Activated CD8-positive, alpha-beta T cell treated with anti-CD3 and anti-CD28 coated beads for 36 hours (primary cell): ENCODE measurements at regions not wholly inside any gene's neighbourhood (a gene's known extent, or its start where the extent isn't known, plus 50 kb on each side); places are given as distances from the start of the nearest gene placed in this dataset.
"Not testable (repeated sequence)": the region's sequence is repeated elsewhere in the genome, so short reads cannot be mapped to it uniquely, and the experiment has no call there.

Experiments
- ATAC-seq: fragments of 200-7000 bp; cut with Tn5 transposase; one replicate; pipeline ENCODE4 v1.10.0; 2021; ENCODE audit warnings: mild to moderate bottlenecking, moderate library complexity
- CTCF ChIA-PET: fragments of 350-600 bp; sonication (Branson Sonifier 250); formaldehyde crosslinking; loops from one replicate; lab custom pipeline; 2021; ENCODE audit warnings: antibody characterized with exemption; lab: Charles Lee
- POLR2A ChIA-PET: fragments of 350-600 bp; sonication (Branson Sonifier 250); formaldehyde crosslinking; loops from one replicate; lab custom pipeline; 2021; ENCODE audit warnings: antibody characterized with exemption; lab: Charles Lee
- DNase-seq: peaks from one replicate; pipeline ENCODE4 v3.0.0-alpha.2; 2020
- H3K27ac Mint-ChIP-seq: one replicate; pipeline ENCODE4 v1.8.0; 2021; ENCODE audit warnings: mild to moderate bottlenecking, mixed read lengths
- H3K27me3 Mint-ChIP-seq: one replicate; pipeline ENCODE4 v1.8.0; 2021; ENCODE audit warnings: mixed read lengths
- H3K36me3 Mint-ChIP-seq: one replicate; pipeline ENCODE4 v1.8.0; 2021; ENCODE audit warnings: low read depth, mixed read lengths
- H3K4me1 Mint-ChIP-seq: one replicate; pipeline ENCODE4 v1.8.0; 2021; ENCODE audit warnings: low read depth, mixed read lengths
- H3K4me3 Mint-ChIP-seq: one replicate; pipeline ENCODE4 v1.8.0; 2021; ENCODE audit warnings: mild to moderate bottlenecking, moderate library complexity, mixed read lengths
- H3K9me3 Mint-ChIP-seq: one replicate; pipeline ENCODE4 v1.8.0; 2021; ENCODE audit warnings: mixed read lengths
- intact Hi-C: fragments of 100-400 bp; cut with micrococcal nuclease; formaldehyde crosslinking; loops from one replicate; pipeline ENCODE4 v1.10.0; 2022
- TF ChIP-seq, protein P1 (sequence below): fragments of 200-600 bp; IDR thresholded peaks from one replicate; pipeline ENCODE4 v1.8.0; 2022; ENCODE audit warnings: antibody characterized with exemption, mild to moderate bottlenecking

DNA sequence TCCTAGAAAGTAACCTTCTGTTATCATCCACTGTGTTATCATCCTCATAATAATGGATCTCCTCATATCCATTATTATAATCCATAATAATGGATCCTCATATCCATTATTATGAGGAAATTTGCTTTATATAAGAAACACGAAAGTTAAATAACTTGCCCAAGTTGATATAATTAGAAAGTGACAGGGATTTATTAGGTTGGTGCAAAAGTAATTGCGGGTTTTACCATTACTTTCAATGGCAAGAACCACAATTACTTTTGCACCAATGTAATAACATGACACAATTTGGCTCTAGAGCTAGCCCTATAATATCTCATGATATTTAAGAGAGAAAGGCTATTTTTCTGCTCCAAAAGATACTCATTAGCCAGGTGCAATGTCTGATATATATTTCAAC, 275.7 kb upstream of the STXBP5 start:
- no peak overlapping the region for H3K4me3 Mint-ChIP-seq
- CTCF ChIA-PET = no interaction called here
- no peaks in the 10 kb centered on the region for H3K4me1 Mint-ChIP-seq
- no peak for ATAC-seq
- no peaks in the 10 kb centered on the region for H3K9me3 Mint-ChIP-seq
- H3K36me3 Mint-ChIP-seq = no peaks in the 10 kb centered on the region
- H3K27me3 Mint-ChIP-seq = no peaks in the 10 kb centered on the region
- DNase-seq = no peak
- TF ChIP-seq, protein P1, sequence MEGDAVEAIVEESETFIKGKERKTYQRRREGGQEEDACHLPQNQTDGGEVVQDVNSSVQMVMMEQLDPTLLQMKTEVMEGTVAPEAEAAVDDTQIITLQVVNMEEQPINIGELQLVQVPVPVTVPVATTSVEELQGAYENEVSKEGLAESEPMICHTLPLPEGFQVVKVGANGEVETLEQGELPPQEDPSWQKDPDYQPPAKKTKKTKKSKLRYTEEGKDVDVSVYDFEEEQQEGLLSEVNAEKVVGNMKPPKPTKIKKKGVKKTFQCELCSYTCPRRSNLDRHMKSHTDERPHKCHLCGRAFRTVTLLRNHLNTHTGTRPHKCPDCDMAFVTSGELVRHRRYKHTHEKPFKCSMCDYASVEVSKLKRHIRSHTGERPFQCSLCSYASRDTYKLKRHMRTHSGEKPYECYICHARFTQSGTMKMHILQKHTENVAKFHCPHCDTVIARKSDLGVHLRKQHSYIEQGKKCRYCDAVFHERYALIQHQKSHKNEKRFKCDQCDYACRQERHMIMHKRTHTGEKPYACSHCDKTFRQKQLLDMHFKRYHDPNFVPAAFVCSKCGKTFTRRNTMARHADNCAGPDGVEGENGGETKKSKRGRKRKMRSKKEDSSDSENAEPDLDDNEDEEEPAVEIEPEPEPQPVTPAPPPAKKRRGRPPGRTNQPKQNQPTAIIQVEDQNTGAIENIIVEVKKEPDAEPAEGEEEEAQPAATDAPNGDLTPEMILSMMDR = no peak
- intact Hi-C loops = no loop called here
- POLR2A ChIA-PET = no interaction called here
- no peak overlapping the region for H3K27ac Mint-ChIP-seq

DNA sequence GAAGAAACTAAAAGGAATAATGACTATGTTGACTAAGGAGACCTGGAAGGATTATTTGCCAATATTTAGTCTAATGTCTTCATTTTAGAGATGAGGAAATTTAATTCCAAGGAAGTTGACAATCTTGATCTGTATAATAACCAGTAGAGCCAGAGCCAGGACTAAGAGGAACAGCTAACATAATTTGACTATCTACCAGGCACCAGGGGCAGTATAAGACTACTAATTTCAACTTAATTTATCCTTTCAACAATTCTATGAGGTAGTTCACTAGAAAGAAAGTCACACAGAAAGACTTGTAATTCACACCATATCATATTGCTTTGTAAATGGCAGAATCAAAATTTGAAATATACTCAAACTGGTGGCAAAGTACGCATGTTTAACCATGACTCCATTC, 273.0 kb upstream of the STXBP5 start:
- H3K4me1 Mint-ChIP-seq = no peaks in the 10 kb centered on the region
- H3K4me3 Mint-ChIP-seq = no peak overlapping the region
- ChIA-PET CTCF (interaction anchor here (1.7 kb wide), 1 partner anchor 17 kb away, joined by 4 read pairs; no protein-coding TSS in a partner anchor), POLR2A (no interaction called here)
- DNase-seq (no peak), ATAC-seq (no peak)
- no peaks in the 10 kb centered on the region for H3K36me3 Mint-ChIP-seq
- TF ChIP-seq, protein P1 = no peak
- H3K9me3 Mint-ChIP-seq = no peaks in the 10 kb centered on the region
- intact Hi-C loops = no loop called here
- no peak overlapping the region for H3K27ac Mint-ChIP-seq
- H3K27me3 Mint-ChIP-seq = no peaks in the 10 kb centered on the region

DNA sequence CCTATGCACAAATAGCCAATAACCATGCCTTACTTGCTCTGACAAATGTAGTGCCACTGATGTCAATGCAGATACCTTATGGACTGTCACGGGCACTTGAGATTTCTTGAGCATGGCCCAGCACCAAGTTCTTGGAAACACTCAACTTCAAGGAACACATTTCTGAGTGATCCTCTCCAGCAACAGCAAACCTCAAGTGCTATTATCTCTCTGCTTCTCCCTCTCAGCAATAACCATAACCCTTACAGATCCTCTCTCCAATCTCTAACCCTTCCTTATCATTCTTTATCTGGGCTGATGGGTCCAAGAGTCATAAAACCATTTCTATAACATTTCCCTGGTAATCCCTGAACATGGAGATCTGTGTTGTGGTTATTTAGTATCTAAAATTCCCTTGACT, 266.9 kb upstream of the STXBP5 start:
- intact Hi-C loops = no loop called here
- ChIA-PET CTCF (no interaction called here), POLR2A (no interaction called here)
- Mint-ChIP-seq H3K27me3 (no peaks in the 10 kb centered on the region), H3K4me1 (no peaks in the 10 kb centered on the region), H3K9me3 (peaks cover 5% of the 10 kb centered on the region), H3K36me3 (peaks cover 5% of the 10 kb centered on the region), H3K4me3 (no peak overlapping the region), H3K27ac (no peak overlapping the region)
- DNase-seq (no peak), ATAC-seq (no peak)
- TF ChIP-seq, protein P1 = no peak

- Mint-ChIP-seq H3K36me3 (peaks cover 5% of the 10 kb centered on the region), H3K27me3 (no peaks in the 10 kb centered on the region), H3K4me1 (no peaks in the 10 kb centered on the region), H3K27ac (no peak overlapping the region), H3K4me3 (no peak overlapping the region), H3K9me3 (peaks cover 9% of the 10 kb centered on the region)
- TF ChIP-seq, protein P1 = no peak
- ChIA-PET POLR2A (no interaction called here), CTCF (no interaction called here)
- ATAC-seq = no peak
- intact Hi-C loops = no loop called here
- no peak for DNase-seq
These were observed 266.0 kb upstream of the STXBP5 start for GRCh38 chr6:146938266-146938665.

- H3K36me3 Mint-ChIP-seq, intact Hi-C loops, H3K27ac Mint-ChIP-seq, ATAC-seq, POLR2A ChIA-PET, DNase-seq, H3K4me1 Mint-ChIP-seq, H3K4me3 Mint-ChIP-seq, CTCF ChIA-PET, H3K27me3 Mint-ChIP-seq: not testable (repeated sequence)
- peaks cover 13% of the 10 kb centered on the region for H3K9me3 Mint-ChIP-seq
These were observed 264.8 kb upstream of the STXBP5 start for GRCh38 chr6:146939456-146939855.

DNA sequence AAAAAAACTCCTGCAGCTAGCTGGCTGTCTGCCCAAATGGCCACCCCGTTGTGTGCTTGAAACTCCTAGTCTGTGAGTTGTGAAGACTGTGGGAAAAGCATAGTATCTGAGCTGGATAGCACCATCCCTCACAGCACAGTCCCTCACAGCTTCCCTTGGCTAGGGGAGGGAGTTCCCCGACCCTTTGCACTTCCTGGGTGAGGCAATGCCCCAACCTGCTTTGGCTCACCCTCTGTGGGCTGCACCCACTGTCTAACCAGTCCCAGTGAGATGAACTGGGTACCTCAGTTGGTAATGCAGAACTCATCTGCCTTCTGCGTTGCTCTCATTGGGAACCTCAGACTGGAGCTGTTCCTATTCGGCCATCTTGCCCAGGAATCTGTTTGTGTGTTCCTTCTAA, 260.6 kb upstream of the STXBP5 start:
- POLR2A ChIA-PET = no interaction called here
- Mint-ChIP-seq H3K36me3 (peaks cover 5% of the 10 kb centered on the region), H3K27me3 (no peaks in the 10 kb centered on the region), H3K27ac (no peak overlapping the region), H3K9me3 (peaks cover 13% of the 10 kb centered on the region), H3K4me1 (no peaks in the 10 kb centered on the region), H3K4me3 (no peak overlapping the region)
- TF ChIP-seq, protein P1 = no peak
- CTCF ChIA-PET = no interaction called here
- ATAC-seq (no peak), DNase-seq (no peak)
- intact Hi-C loops = no loop called here
